IMR-90 (cell line): ENCODE measurements at regions not wholly inside any gene's neighbourhood (a gene's known extent, or its start where the extent isn't known, plus 50 kb on each side); places are given as distances from the start of the nearest gene placed in this dataset.

ENCODE experiments used
- ATAC-seq: fragments of 200-7000 bp; cut with Tn5 transposase; 2 replicates; pipeline ENCODE4 v1.9.1; 2020; ENCODE audit warnings: low read depth, mild to moderate bottlenecking, moderate library complexity
- BruUV-seq: library from RNA; stranded (reverse); fragments of 400-500 nt; replicated peaks from 2 replicates; lab custom pipeline; 2021; lab: Mats Ljungman, UMichigan
- CTCF ChIA-PET: fragments of 300-600 bp; formaldehyde crosslinking; extraction: SDS; loops from one replicate; lab custom pipeline; 2021; ENCODE audit warnings: antibody characterized with exemption; lab: Yijun Ruan, JAX
- POLR2A ChIA-PET: fragments of 300-600 bp; sonication (Branson Sonifier 250); formaldehyde crosslinking; loops from one replicate; lab custom pipeline; 2022; ENCODE audit warnings: antibody characterized with exemption; ENCODE audit not compliant: unreplicated experiment; lab: Charles Lee
- DNase-seq: peaks from one replicate; pipeline ENCODE4 v3.0.0; 2013
- H2AFZ ChIP-seq: replicated peaks from 2 replicates; pipeline ENCODE3; 2013; ENCODE audit warnings: low read length, mild to moderate bottlenecking; ENCODE audit not compliant: poor library complexity
- H2AK5ac ChIP-seq: 2 replicates; pipeline ENCODE4 v1.6.1; 2013; ENCODE audit warnings: low read depth, low read length, inconsistent platforms
- H2AK9ac ChIP-seq: replicated peaks from 2 replicates; pipeline ENCODE3; 2013; ENCODE audit warnings: mild to moderate bottlenecking, low read depth, low read length, moderate library complexity; ENCODE audit not compliant: poor library complexity
- H2BK120ac ChIP-seq: 2 replicates; pipeline ENCODE4 v1.6.1; 2013; ENCODE audit warnings: low read depth, low read length, inconsistent platforms
- H2BK15ac ChIP-seq: 3 replicates; pipeline ENCODE4 v1.6.1; 2013; ENCODE audit warnings: low read depth, low read length, inconsistent platforms
- H2BK20ac ChIP-seq: 2 replicates; pipeline ENCODE4 v1.6.1; 2013; ENCODE audit warnings: low read depth, mild to moderate bottlenecking, inconsistent platforms, low read length, moderate library complexity
- H2BK5ac ChIP-seq: 2 replicates; pipeline ENCODE4 v1.6.1; 2013; ENCODE audit warnings: mild to moderate bottlenecking, low read depth, low read length, inconsistent platforms; ENCODE audit not compliant: poor library complexity, severe bottlenecking
- H3K14ac ChIP-seq: replicated peaks from 2 replicates; pipeline ENCODE4 v1.6.1; 2013; ENCODE audit warnings: low read depth, low read length, inconsistent platforms
- H3K18ac ChIP-seq: 2 replicates; pipeline ENCODE4 v1.6.1; 2013; ENCODE audit warnings: low read depth, low read length, control low read depth
- H3K23ac ChIP-seq: 2 replicates; pipeline ENCODE4 v1.6.1; 2013; ENCODE audit warnings: low read depth, low read length, inconsistent platforms
- H3K27ac ChIP-seq: 2 replicates; pipeline ENCODE4 v1.5.1; 2013; ENCODE audit warnings: mild to moderate bottlenecking, control low read depth, low read length; ENCODE audit not compliant: insufficient read depth
- H3K27me3 ChIP-seq: 2 replicates; pipeline ENCODE4 v1.6.1; 2013; ENCODE audit warnings: low read length; ENCODE audit not compliant: control insufficient read depth, insufficient read depth
- H3K36me3 ChIP-seq: 2 replicates; pipeline ENCODE4 v1.6.1; 2013; ENCODE audit warnings: low read length, mixed read lengths; ENCODE audit not compliant: control insufficient read depth, insufficient read depth
- H3K4ac ChIP-seq: 2 replicates; pipeline ENCODE4 v1.6.1; 2013; ENCODE audit warnings: low read depth, low read length, inconsistent platforms
- H3K4me1 ChIP-seq: 2 replicates; pipeline ENCODE4 v1.6.1; 2013; ENCODE audit warnings: low read length, mixed read lengths; ENCODE audit not compliant: control insufficient read depth, insufficient read depth
- H3K4me2 ChIP-seq: 2 replicates; pipeline ENCODE4 v1.6.1; 2013; ENCODE audit warnings: low read depth, mild to moderate bottlenecking, control low read depth, low read length, moderate library complexity
- H3K4me3 ChIP-seq: 2 replicates; pipeline ENCODE4 v1.5.1; 2013; ENCODE audit warnings: low read depth, mild to moderate bottlenecking, control low read depth, low read length, moderate library complexity; ENCODE audit not compliant: insufficient read depth
- H3K56ac ChIP-seq: 2 replicates; pipeline ENCODE4 v1.6.1; 2013; ENCODE audit warnings: low read length, inconsistent platforms; ENCODE audit not compliant: insufficient read depth; ENCODE audit errors: extremely low read depth
- H3K79me1 ChIP-seq, 2 experiments: 2 replicates each; pipeline ENCODE4 v1.6.1; 2013; ENCODE audit warnings: low read length in 2 of 2, inconsistent platforms in 1 of 2, low read depth in 1 of 2
- H3K9ac ChIP-seq: 2 replicates; pipeline ENCODE4 v1.6.1; 2013; ENCODE audit warnings: low read depth, low read length, control low read depth
- H3K9me1 ChIP-seq: 2 replicates; pipeline ENCODE4 v1.6.1; 2013; ENCODE audit warnings: low read length, inconsistent platforms; ENCODE audit not compliant: insufficient read depth
- H3K9me3 ChIP-seq: 2 replicates; pipeline ENCODE4 v1.6.1; 2013; ENCODE audit warnings: low read length; ENCODE audit not compliant: control insufficient read depth, insufficient read depth
- H4K20me1 ChIP-seq: 2 replicates; pipeline ENCODE4 v1.6.1; 2013; ENCODE audit warnings: low read length, inconsistent platforms; ENCODE audit not compliant: insufficient read depth
- H4K5ac ChIP-seq: 2 replicates; pipeline ENCODE4 v1.6.1; 2013; ENCODE audit warnings: mild to moderate bottlenecking, low read depth, low read length, control low read depth
- H4K8ac ChIP-seq, 2 experiments: 2 replicates each; pipeline ENCODE4 v1.6.1; 2013; ENCODE audit warnings: low read depth in 2 of 2, low read length in 2 of 2, control low read depth in 1 of 2, inconsistent platforms in 1 of 2
- H4K91ac ChIP-seq: 2 replicates; pipeline ENCODE4 v1.6.1; 2013; ENCODE audit warnings: low read depth, low read length, inconsistent platforms; ENCODE audit not compliant: insufficient read depth
- BHLHE40 ChIP-seq: fragments of 150-350 bp; IDR thresholded peaks from 2 replicates; pipeline ENCODE4 v1.6.1; 2016; ENCODE audit warnings: mild to moderate bottlenecking, low read depth, low read length
- NFE2L2 ChIP-seq: fragments of 150-350 bp; IDR thresholded peaks from 2 replicates; pipeline ENCODE4 v1.6.1; 2016; ENCODE audit warnings: low read depth, mild to moderate bottlenecking, low read length
- SMC3 ChIP-seq: fragments of 150-350 bp; IDR thresholded peaks from 2 replicates; pipeline ENCODE4 v1.6.1; 2016; ENCODE audit warnings: low read depth, mild to moderate bottlenecking, antibody characterized with exemption, low read length, moderate library complexity
- WGBS, 2 experiments: methylation state at CpG; one replicate each; pipeline versions ENCODE4 v1.1.5 to v1.1.7; 2013; ENCODE audit warnings: missing lambda C conversion rate in 2 of 2; ENCODE audit not compliant: insufficient read length in 1 of 2; ENCODE audit errors: extremely low coverage in 2 of 2; 5-methylcytosine and 5-hydroxymethylcytosine counted together
- dilution Hi-C: fragments of 300-500 bp; cut with HindIII; formaldehyde crosslinking; loops from one replicate; pipeline ENCODE4 v1.14.3; 2018; ENCODE audit warnings: low sequenced_read_pairs; ENCODE audit not compliant: unreplicated experiment
- in situ Hi-C: fragments of 300-500 bp; cut with MboI; formaldehyde crosslinking; loops from 3 replicates; pipeline ENCODE4 v1.14.3; 2019; ENCODE audit warnings: low sequenced_read_pairs, inconsistent platforms, mixed read lengths
- intact Hi-C: fragments of 100-400 bp; cut with micrococcal nuclease; formaldehyde crosslinking; loops from 2 replicates; pipeline ENCODE4 v1.10.0; 2022

- intact Hi-C loops (no loop called here), dilution Hi-C loops (no loop called here), in situ Hi-C loops (no loop called here)
- DNase-seq (no peak), ATAC-seq (no peak)
- 33% methylated on average over 1 of the region's 9 CpGs; no CpG with 5 or more reads in 1 of the 2 experiments for WGBS, 2 experiments
- H2BK20ac ChIP-seq = no peak overlapping the region
- H3K4me3 ChIP-seq = no peak overlapping the region
- H3K14ac ChIP-seq = no peak overlapping the region
- H4K8ac ChIP-seq = no peak overlapping the region
- no peaks in the 10 kb centered on the region for H4K20me1 ChIP-seq
- no peak overlapping the region for H3K9ac ChIP-seq
- H2AK9ac ChIP-seq = no peak overlapping the region
- peaks cover 69% of the 10 kb centered on the region for H3K27me3 ChIP-seq
- no peak overlapping the region for H3K23ac ChIP-seq
- no peak overlapping the region for H3K4ac ChIP-seq
- H3K4me1 ChIP-seq = no peaks in the 10 kb centered on the region
- no peaks in the 10 kb centered on the region for H3K9me3 ChIP-seq
- H2AK5ac ChIP-seq = no peak overlapping the region
- H3K27ac ChIP-seq = no peak overlapping the region
- no peaks in the 10 kb centered on the region for H3K9me1 ChIP-seq
- POLR2A ChIA-PET = no interaction called here
- no peaks in the 10 kb centered on the region for H3K79me1 ChIP-seq
- H2AFZ ChIP-seq = no peak overlapping the region
- H2BK5ac ChIP-seq = no peak overlapping the region
- H3K18ac ChIP-seq = no peak overlapping the region
- TF ChIP-seq NFE2L2 (no peak), BHLHE40 (no peak), SMC3 (no peak)
- no TSS peak for BruUV-seq
- no peak overlapping the region for H3K4me2 ChIP-seq
- H2BK120ac ChIP-seq = no peak overlapping the region
- no peaks in the 10 kb centered on the region for H3K36me3 ChIP-seq
- H4K91ac ChIP-seq = no peak overlapping the region
- H3K56ac ChIP-seq = no peak overlapping the region
- H2BK15ac ChIP-seq = no peak overlapping the region
- CTCF ChIA-PET = no interaction called here
- no peak overlapping the region for H4K5ac ChIP-seq
Observed at GRCh38 chr2:45072064-45072861, 63.0 kb upstream of the SIX2 start.
